Naive thymus-derived CD8-positive, alpha-beta T cell (primary cell): ENCODE measurements at regions not wholly inside any gene's neighbourhood (a gene's known extent, or its start where the extent isn't known, plus 50 kb on each side); places are given as distances from the start of the nearest gene placed in this dataset.

Experiments used
- ATAC-seq, 2 donors: fragments of 150-1000 bp; cut with Tn5 transposase in 1 of 2; sonication (Bioruptor Pico), chemical (Tn5 transposase) in 1 of 2; 1 replicate in 1 of 2; 2 replicates in 1 of 2; pipeline ENCODE4 v1.10.0; 2021; ENCODE audit warnings: mild to moderate bottlenecking in 2 of 2, moderate library complexity in 2 of 2
- POLR2A ChIA-PET: fragments of 350-600 bp; sonication (Branson Sonifier 250); formaldehyde crosslinking; loops from one replicate; lab custom pipeline; 2021; ENCODE audit warnings: antibody characterized with exemption; lab: Charles Lee
- DNase-seq, 10 donors: peaks; one replicate each; pipeline versions ENCODE4 v3.0.0 to v3.0.0-alpha.2; 2020 to 2022
- H3K27ac Mint-ChIP-seq, 10 donors: one replicate each; pipeline ENCODE4 v1.8.0; 2020 to 2022; ENCODE audit warnings: mild to moderate bottlenecking in 10 of 10, mixed read lengths in 10 of 10, moderate library complexity in 4 of 10, inconsistent platforms in 1 of 10
- H3K27me3 Mint-ChIP-seq, 5 donors: one replicate each; pipeline ENCODE4 v1.8.0; 2021 to 2022; ENCODE audit warnings: mixed read lengths in 5 of 5
- H3K36me3 Mint-ChIP-seq, 3 donors: one replicate each; pipeline ENCODE4 v1.8.0; 2020 to 2022; ENCODE audit warnings: mixed read lengths in 3 of 3, mild to moderate bottlenecking in 2 of 3, inconsistent platforms in 1 of 3
- H3K4me1 Mint-ChIP-seq, 4 donors: one replicate each; pipeline ENCODE4 v1.8.0; 2021 to 2022; ENCODE audit warnings: mixed read lengths in 4 of 4
- H3K4me3 Mint-ChIP-seq, 10 donors: one replicate each; pipeline ENCODE4 v1.8.0; 2020 to 2022; ENCODE audit warnings: mild to moderate bottlenecking in 10 of 10, mixed read lengths in 10 of 10, moderate library complexity in 6 of 10, inconsistent platforms in 1 of 10
- H3K9me3 Mint-ChIP-seq, 9 donors: one replicate each; pipeline ENCODE4 v1.8.0; 2020 to 2022; ENCODE audit warnings: mixed read lengths in 9 of 9, mild to moderate bottlenecking in 3 of 9, inconsistent platforms in 1 of 9, moderate library complexity in 1 of 9

DNA sequence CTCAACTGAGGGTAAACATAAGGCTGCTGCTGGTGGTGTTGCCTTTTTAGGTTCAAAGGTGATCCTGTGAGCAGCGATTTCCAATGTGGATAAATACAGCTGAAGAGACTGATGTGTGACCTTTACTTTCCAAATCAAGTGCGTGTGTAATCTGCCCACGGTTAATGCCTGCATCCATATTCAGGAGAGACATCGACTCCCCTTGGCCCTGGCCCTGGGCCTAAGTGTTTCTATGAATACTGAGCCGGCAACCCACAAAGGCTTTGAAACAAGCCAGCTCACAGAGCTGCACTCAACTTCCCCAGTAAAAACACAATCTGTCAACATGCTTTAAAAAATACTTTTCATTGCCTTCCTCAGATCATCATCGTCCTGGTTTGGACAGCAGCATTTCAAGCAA, 1026.6 kb downstream of the TMEM182 start:
- H3K4me3 Mint-ChIP-seq = no peak overlapping the region
- ATAC-seq (no peak), DNase-seq (no peak)
- peaks cover 0 to 6% (median under 1%) of the 10 kb centered on the region in 9 donors for H3K9me3 Mint-ChIP-seq
- no peaks in the 10 kb centered on the region for H3K4me1 Mint-ChIP-seq
- H3K27me3 Mint-ChIP-seq = no peaks in the 10 kb centered on the region
- H3K27ac Mint-ChIP-seq = no peak overlapping the region
- POLR2A ChIA-PET = no interaction called here
- H3K36me3 Mint-ChIP-seq = no peaks in the 10 kb centered on the region

DNA sequence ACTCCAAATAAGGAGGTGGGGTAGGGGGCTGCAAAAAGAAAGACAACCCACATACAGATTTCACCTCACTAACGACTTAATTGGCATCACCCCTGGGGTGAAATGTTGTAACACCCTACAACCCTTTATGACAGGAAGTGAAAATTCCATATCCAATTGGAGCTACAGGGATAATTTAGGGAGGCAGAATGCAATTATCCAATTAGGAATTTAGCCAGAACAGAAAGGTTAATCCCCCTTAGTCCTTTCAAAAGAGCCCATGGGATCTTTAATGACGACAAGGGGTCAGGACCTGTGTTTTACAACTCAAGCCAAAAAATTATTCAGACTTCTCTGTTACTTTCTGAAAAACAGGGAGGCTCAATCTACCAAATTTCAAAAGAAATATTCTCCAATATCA, 1027.1 kb downstream of the TMEM182 start:
- DNase-seq (no peak), ATAC-seq (no peak)
- Mint-ChIP-seq H3K27ac (no peak overlapping the region), H3K36me3 (no peaks in the 10 kb centered on the region), H3K4me3 (no peak overlapping the region), H3K4me1 (no peaks in the 10 kb centered on the region), H3K27me3 (no peaks in the 10 kb centered on the region), H3K9me3 (peaks cover 0 to 7% (median 2%) of the 10 kb centered on the region in 9 donors)
- POLR2A ChIA-PET = no interaction called here

- DNase-seq (no peak), ATAC-seq (no peak)
- no peak overlapping the region for H3K27ac Mint-ChIP-seq
- POLR2A ChIA-PET = no interaction called here
- peaks cover 0 to 9% (median 2%) of the 10 kb centered on the region in 9 donors for H3K9me3 Mint-ChIP-seq
- no peaks in the 10 kb centered on the region for H3K4me1 Mint-ChIP-seq
- no peaks in the 10 kb centered on the region for H3K27me3 Mint-ChIP-seq
- no peak overlapping the region for H3K4me3 Mint-ChIP-seq
- H3K36me3 Mint-ChIP-seq = no peaks in the 10 kb centered on the region
Measured at GRCh38 chr2:103789381-103790095, 1027.7 kb downstream of the TMEM182 start.

- no peak for DNase-seq
- H3K36me3 Mint-ChIP-seq = no peaks in the 10 kb centered on the region
- no peak overlapping the region for H3K4me3 Mint-ChIP-seq
- ATAC-seq = no peak
- H3K27ac Mint-ChIP-seq = no peak overlapping the region
- no peaks in the 10 kb centered on the region for H3K27me3 Mint-ChIP-seq
- POLR2A ChIA-PET = no interaction called here
- peaks cover 0 to 17% (median 6%) of the 10 kb centered on the region in 9 donors for H3K9me3 Mint-ChIP-seq
- H3K4me1 Mint-ChIP-seq = no peaks in the 10 kb centered on the region
Measured at GRCh38 chr2:103792042-103792441, 1030.2 kb downstream of the TMEM182 start.

- no peak for DNase-seq
- POLR2A ChIA-PET = no interaction called here
Measured at GRCh38 chr2:103798291-103798690, 1036.5 kb downstream of the TMEM182 start.

DNA sequence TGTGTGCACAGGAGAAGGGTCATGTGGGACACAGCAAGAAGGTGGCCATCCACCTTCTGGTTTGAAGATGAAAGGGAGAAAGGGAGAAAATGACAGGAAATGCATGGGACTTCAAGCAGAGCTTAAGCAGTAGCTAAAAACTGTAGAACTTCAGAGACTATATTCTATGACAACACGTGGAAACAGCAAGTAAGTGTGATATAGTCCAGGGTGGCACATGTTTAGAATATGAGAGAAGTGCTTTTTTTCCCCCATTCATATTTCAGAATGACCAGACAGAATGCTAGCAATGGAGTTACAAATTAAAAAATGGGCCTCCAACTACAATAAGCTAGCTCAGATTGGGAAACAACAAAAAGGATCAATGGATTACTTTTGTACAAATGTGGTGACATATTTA, 1042.2 kb downstream of the TMEM182 start:
- POLR2A ChIA-PET = no interaction called here
- peaks cover 0 to 22% (median 11%) of the 10 kb centered on the region in 9 donors for H3K9me3 Mint-ChIP-seq
- no peaks in the 10 kb centered on the region for H3K27me3 Mint-ChIP-seq
- ATAC-seq (no peak), DNase-seq (no peak)
- no peaks in the 10 kb centered on the region for H3K4me1 Mint-ChIP-seq
- H3K36me3 Mint-ChIP-seq = no peaks in the 10 kb centered on the region
- H3K4me3 Mint-ChIP-seq = no peak overlapping the region
- no peak overlapping the region for H3K27ac Mint-ChIP-seq

More at GRCh38 chr2:103798291-103798690, 1036.5 kb downstream of the TMEM182 start:
- H3K4me1 Mint-ChIP-seq = no peaks in the 10 kb centered on the region
- H3K4me3 Mint-ChIP-seq = no peak overlapping the region
- no peak for ATAC-seq
- no peaks in the 10 kb centered on the region for H3K27me3 Mint-ChIP-seq
- no peaks in the 10 kb centered on the region for H3K36me3 Mint-ChIP-seq
- no peak overlapping the region for H3K27ac Mint-ChIP-seq
- peaks cover 0 to 39% (median 8%) of the 10 kb centered on the region in 9 donors for H3K9me3 Mint-ChIP-seq

GRCh38 chr2:103805746-103806145, 1043.9 kb downstream of the TMEM182 start:
- peaks cover 0 to 22% (median 13%) of the 10 kb centered on the region in 9 donors for H3K9me3 Mint-ChIP-seq
- H3K27me3 Mint-ChIP-seq = no peaks in the 10 kb centered on the region
- no peak overlapping the region for H3K4me3 Mint-ChIP-seq
- H3K27ac Mint-ChIP-seq = no peak overlapping the region
- ATAC-seq = no peak
- POLR2A ChIA-PET = no interaction called here
- H3K36me3 Mint-ChIP-seq = no peaks in the 10 kb centered on the region
- H3K4me1 Mint-ChIP-seq = no peaks in the 10 kb centered on the region
- DNase-seq = no peak

DNA sequence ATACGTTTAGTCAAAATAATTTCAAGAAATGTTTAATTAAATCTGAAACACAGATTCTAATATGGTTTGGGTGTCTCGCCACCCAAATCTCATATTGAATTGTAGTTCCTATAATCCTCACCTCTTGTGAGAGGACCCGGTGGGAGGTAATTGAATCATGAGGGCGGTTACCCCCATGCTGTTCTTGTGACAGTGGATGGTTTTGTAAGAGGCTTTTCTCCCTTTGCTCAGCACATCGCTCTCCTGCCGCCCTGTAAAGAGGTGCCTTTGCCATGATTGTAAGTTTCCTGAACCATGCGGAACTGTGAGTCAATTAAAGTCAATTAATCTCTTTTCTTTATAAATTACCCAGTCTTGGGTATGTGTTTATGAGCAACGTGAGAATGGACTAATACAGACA, 1045.1 kb upstream of the POU3F3 start:
- Mint-ChIP-seq H3K9me3 (peaks cover 0 to 18% (median 10%) of the 10 kb centered on the region in 9 donors), H3K27ac (no peak overlapping the region), H3K4me3 (no peak overlapping the region), H3K36me3 (no peaks in the 10 kb centered on the region), H3K4me1 (no peaks in the 10 kb centered on the region), H3K27me3 (no peaks in the 10 kb centered on the region)
- POLR2A ChIA-PET = no interaction called here
- ATAC-seq (no peak), DNase-seq (no peak)

DNA sequence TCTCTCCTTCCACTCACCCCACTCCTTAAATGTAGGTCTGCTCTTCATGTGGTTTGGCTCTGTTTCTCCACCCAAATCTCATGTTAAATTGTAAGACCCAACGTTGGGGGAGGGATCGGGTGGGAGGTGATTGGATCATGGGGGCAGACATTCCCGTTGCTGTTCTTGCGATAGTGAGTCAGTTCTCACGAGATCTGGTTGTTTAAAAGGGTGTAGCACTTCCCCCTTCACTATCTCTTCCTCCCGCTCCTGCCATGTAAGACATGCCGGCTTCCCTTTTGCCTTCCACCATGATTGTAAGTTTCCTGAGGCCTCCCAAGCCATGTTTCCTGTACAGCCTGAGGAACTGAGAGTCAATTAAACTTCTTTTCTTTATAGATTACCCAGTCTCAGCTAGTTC, 1044.5 kb upstream of the POU3F3 start:
- Mint-ChIP-seq H3K27me3 (no peaks in the 10 kb centered on the region), H3K4me3 (no peak overlapping the region), H3K4me1 (no peaks in the 10 kb centered on the region), H3K36me3 (no peaks in the 10 kb centered on the region), H3K9me3 (peaks cover 0 to 18% (median 10%) of the 10 kb centered on the region in 9 donors), H3K27ac (no peak overlapping the region)
- DNase-seq (no peak), ATAC-seq (no peak)
- POLR2A ChIA-PET = no interaction called here

DNA sequence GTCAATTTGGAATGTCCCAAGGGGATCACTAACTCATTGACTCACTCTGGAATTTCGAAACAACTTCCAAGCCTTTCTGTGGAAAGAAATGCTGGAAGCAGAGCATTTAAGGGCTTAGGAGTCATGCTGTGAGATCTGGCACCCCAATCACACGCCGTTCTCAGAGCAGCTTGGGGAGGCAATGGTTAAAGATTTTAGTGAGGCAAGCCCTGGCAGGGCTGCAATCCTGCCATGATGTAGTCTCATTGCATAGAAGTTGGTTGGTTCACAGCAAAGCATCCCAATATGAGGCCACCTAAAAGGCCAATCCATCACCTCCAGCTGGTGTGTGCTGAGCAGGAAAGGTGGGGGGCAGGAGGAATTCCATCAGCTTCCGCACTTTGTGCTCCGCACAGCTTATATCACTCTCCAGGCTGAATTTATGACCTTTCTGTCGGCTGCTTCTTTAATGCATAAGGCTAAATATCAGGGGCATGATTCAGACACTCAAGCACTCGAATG, 1043.9 kb upstream of the POU3F3 start:
- no peaks in the 10 kb centered on the region for H3K27me3 Mint-ChIP-seq
- peaks cover 0 to 18% (median 10%) of the 10 kb centered on the region in 9 donors for H3K9me3 Mint-ChIP-seq
- H3K4me1 Mint-ChIP-seq = no peaks in the 10 kb centered on the region
- H3K4me3 Mint-ChIP-seq = no peak overlapping the region
- no peak overlapping the region for H3K27ac Mint-ChIP-seq
- H3K36me3 Mint-ChIP-seq = no peaks in the 10 kb centered on the region
- ATAC-seq = no peak
- POLR2A ChIA-PET = no interaction called here
- no peak for DNase-seq

GRCh38 chr2:103810875-103811274, 1043.0 kb upstream of the POU3F3 start:
- Mint-ChIP-seq H3K9me3 (peaks cover 1 to 18% (median 8%) of the 10 kb centered on the region in 9 donors), H3K36me3 (no peaks in the 10 kb centered on the region), H3K4me3 (no peak overlapping the region), H3K27ac (no peak overlapping the region), H3K4me1 (no peaks in the 10 kb centered on the region), H3K27me3 (no peaks in the 10 kb centered on the region)
- ATAC-seq = no peak
- no peak for DNase-seq
- POLR2A ChIA-PET = no interaction called here

- no peaks in the 10 kb centered on the region for H3K4me1 Mint-ChIP-seq
- POLR2A ChIA-PET = no interaction called here
Measured at GRCh38 chr2:103814016-103814415, 1039.9 kb upstream of the POU3F3 start.

DNA sequence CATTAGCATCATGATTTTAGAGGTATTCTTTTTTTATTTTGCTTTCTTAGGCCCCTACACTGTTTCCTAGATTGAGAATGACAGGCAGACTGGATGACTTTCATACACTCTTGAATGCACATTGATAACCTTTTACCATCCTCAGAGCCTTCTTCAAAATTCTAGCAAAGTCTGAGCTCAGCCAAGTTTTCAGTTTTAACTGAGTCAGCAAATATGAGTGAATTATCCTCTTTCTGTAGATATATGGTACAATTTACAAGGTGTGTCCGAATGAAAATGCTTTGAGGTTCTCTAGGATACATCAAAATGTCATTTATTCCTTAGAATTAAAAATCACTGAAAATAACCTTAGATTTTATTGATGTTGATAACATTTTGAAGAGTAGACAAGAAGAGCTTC, 1038.2 kb upstream of the POU3F3 start:
- no peak overlapping the region for H3K27ac Mint-ChIP-seq
- H3K36me3 Mint-ChIP-seq = peaks cover 0 to 2% (median 0%) of the 10 kb centered on the region in 3 donors
- ATAC-seq = no peak

More at GRCh38 chr2:103814016-103814415, 1039.9 kb upstream of the POU3F3 start:
- H3K36me3 Mint-ChIP-seq = no peaks in the 10 kb centered on the region
- ATAC-seq (no peak), DNase-seq (no peak)
- no peak overlapping the region for H3K4me3 Mint-ChIP-seq
- H3K9me3 Mint-ChIP-seq = peaks cover under 1 to 16% (median 5%) of the 10 kb centered on the region in 9 donors
- no peak overlapping the region for H3K27ac Mint-ChIP-seq
- no peaks in the 10 kb centered on the region for H3K27me3 Mint-ChIP-seq

DNA sequence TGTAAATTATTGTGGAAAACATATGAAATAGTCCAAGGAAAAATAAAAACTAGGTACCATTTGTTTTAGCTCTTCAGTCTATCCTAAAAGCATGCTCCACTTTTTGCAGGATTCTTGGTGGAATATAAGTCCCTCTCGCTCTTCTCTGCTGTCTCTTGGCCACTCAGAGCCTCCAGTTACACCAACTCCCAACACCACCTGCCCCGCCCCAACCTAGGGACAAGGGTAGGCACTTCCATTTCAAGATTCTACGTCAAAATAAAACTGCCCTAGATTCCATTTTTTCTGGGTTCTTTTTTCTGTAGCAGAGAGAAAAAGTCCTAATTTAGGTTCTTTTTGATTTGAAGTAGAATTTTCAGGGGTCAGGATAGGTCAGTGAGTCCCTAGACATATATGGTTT, 1036.2 kb upstream of the POU3F3 start:
- peaks cover 0 to 16% (median 6%) of the 10 kb centered on the region in 9 donors for H3K9me3 Mint-ChIP-seq
- POLR2A ChIA-PET = no interaction called here
- no peaks in the 10 kb centered on the region for H3K27me3 Mint-ChIP-seq
- DNase-seq (no peak), ATAC-seq (no peak)
- no peaks in the 10 kb centered on the region for H3K4me1 Mint-ChIP-seq
- no peak overlapping the region for H3K4me3 Mint-ChIP-seq
- H3K27ac Mint-ChIP-seq = no peak overlapping the region
- H3K36me3 Mint-ChIP-seq = peaks cover 0 to 2% (median 0%) of the 10 kb centered on the region in 3 donors

More for the DNA sequence above, 1038.2 kb upstream of the POU3F3 start:
- no peaks in the 10 kb centered on the region for H3K4me1 Mint-ChIP-seq
- H3K9me3 Mint-ChIP-seq = peaks cover 0 to 16% (median 5%) of the 10 kb centered on the region in 9 donors
- POLR2A ChIA-PET = no interaction called here
- no peaks in the 10 kb centered on the region for H3K27me3 Mint-ChIP-seq
- no peak overlapping the region for H3K4me3 Mint-ChIP-seq
- DNase-seq = no peak
